ENCODE measurements at regions not wholly inside any gene's neighbourhood (a gene's known extent, or its start where the extent isn't known, plus 50 kb on each side); places are given as distances from the start of the nearest gene placed in this dataset.

- no peak for TF ChIP-seq CTCF (IDR thresholded peaks at IDR 0.05; ENCODE audit: low read length)
- no peak for TF ChIP-seq EZH2 (IDR thresholded peaks at IDR 0.05; ENCODE audit: borderline replicate concordance, low read length)
Observed at GRCh38 chr6:159455700-159456274, 237.3 kb downstream of the SOD2 start.
